ENCODE measurements at regions not wholly inside any gene's neighbourhood (a gene's known extent, or its start where the extent isn't known, plus 50 kb on each side); places are given as distances from the start of the nearest gene placed in this dataset.

- H3K36me3 Mint-ChIP-seq (ENCODE audit: insufficient read depth, unreplicated experiment) = no peaks in the 10 kb centered on the region
- CTCF ChIA-PET = interaction anchor here (0.6 to 3.4 kb wide), 2 partner anchors 10 to 1650 kb away, joined by 3 to 13 read pairs; no protein-coding TSS in a partner anchor
- H3K27ac Mint-ChIP-seq (ENCODE audit: low read depth, unreplicated experiment) = no peak overlapping the region
- no peak overlapping the region for H3K4me3 Mint-ChIP-seq (ENCODE audit: unreplicated experiment)
- no peaks in the 10 kb centered on the region for H3K9me3 Mint-ChIP-seq (ENCODE audit: unreplicated experiment)
- H3K27me3 Mint-ChIP-seq (ENCODE audit: insufficient read depth, unreplicated experiment) = no peaks in the 10 kb centered on the region
- BruUV-seq (replicated peaks) = no TSS peak
- no peaks in the 10 kb centered on the region for H3K4me1 Mint-ChIP-seq (ENCODE audit: insufficient read depth, unreplicated experiment)
- TF ChIP-seq CTCF (IDR thresholded peaks at IDR 0.05; ENCODE audit: unreplicated experiment) = no peak
- DNase-seq (ENCODE audit: unreplicated experiment) = no peak
- intact Hi-C loops (cut with micrococcal nuclease) = no loop called here
- POLR2A ChIA-PET = interaction anchor here (0.6 to 0.7 kb wide), 2 partner anchors 15 to 149 kb away, joined by 3 read pairs; no protein-coding TSS in a partner anchor
These were observed 304.6 kb upstream of the UBE2E2 start for GRCh38 chr3:22898558-22898957.

- intact Hi-C loops (cut with micrococcal nuclease) = no loop called here
- no peak for TF ChIP-seq CTCF (IDR thresholded peaks at IDR 0.05; ENCODE audit: unreplicated experiment)
- Mint-ChIP-seq H3K27me3 (ENCODE audit: insufficient read depth, unreplicated experiment) (no peaks in the 10 kb centered on the region), H3K4me3 (ENCODE audit: unreplicated experiment) (no peak overlapping the region), H3K4me1 (ENCODE audit: insufficient read depth, unreplicated experiment) (no peaks in the 10 kb centered on the region), H3K9me3 (ENCODE audit: unreplicated experiment) (no peaks in the 10 kb centered on the region), H3K27ac (ENCODE audit: low read depth, unreplicated experiment) (no peak overlapping the region), H3K36me3 (ENCODE audit: insufficient read depth, unreplicated experiment) (no peaks in the 10 kb centered on the region)
- ChIA-PET CTCF (interaction anchor here (3.4 kb wide), 1 partner anchor 11 kb away, joined by 13 read pairs; no protein-coding TSS in a partner anchor), POLR2A (no interaction called here)
- no TSS peak for BruUV-seq (replicated peaks)
- DNase-seq (ENCODE audit: unreplicated experiment) = no peak
These were observed 303.7 kb upstream of the UBE2E2 start for GRCh38 chr3:22899441-22899840.

- H3K36me3 Mint-ChIP-seq (ENCODE audit: insufficient read depth, unreplicated experiment) = no peaks in the 10 kb centered on the region
- no peak overlapping the region for H3K27ac Mint-ChIP-seq (ENCODE audit: low read depth, unreplicated experiment)
- peak; percentile 44 for DNase-seq (ENCODE audit: unreplicated experiment)
- no TSS peak for BruUV-seq (replicated peaks)
- CTCF ChIA-PET = interaction anchor here (3.4 kb wide), 1 partner anchor 12 kb away, joined by 13 read pairs; no protein-coding TSS in a partner anchor
- no peaks in the 10 kb centered on the region for H3K4me1 Mint-ChIP-seq (ENCODE audit: insufficient read depth, unreplicated experiment)
- no peak for TF ChIP-seq CTCF (IDR thresholded peaks at IDR 0.05; ENCODE audit: unreplicated experiment)
- H3K4me3 Mint-ChIP-seq (ENCODE audit: unreplicated experiment) = no peak overlapping the region
- no peaks in the 10 kb centered on the region for H3K27me3 Mint-ChIP-seq (ENCODE audit: insufficient read depth, unreplicated experiment)
- no peaks in the 10 kb centered on the region for H3K9me3 Mint-ChIP-seq (ENCODE audit: unreplicated experiment)
- intact Hi-C loops (cut with micrococcal nuclease) = no loop called here
- POLR2A ChIA-PET = no interaction called here
These were observed 302.8 kb upstream of the UBE2E2 start for GRCh38 chr3:22900296-22900695.

GRCh38 chr3:22901684-22902083 lies 301.4 kb upstream of the UBE2E2 start:
- intact Hi-C loops (cut with micrococcal nuclease) = no loop called here
- ChIA-PET CTCF (interaction anchor here (2.1 kb wide), 1 partner anchor 14 kb away, joined by 6 read pairs; no protein-coding TSS in a partner anchor), POLR2A (no interaction called here)
- Mint-ChIP-seq H3K27me3 (ENCODE audit: insufficient read depth, unreplicated experiment) (no peaks in the 10 kb centered on the region), H3K27ac (ENCODE audit: low read depth, unreplicated experiment) (no peak overlapping the region), H3K4me1 (ENCODE audit: insufficient read depth, unreplicated experiment) (no peaks in the 10 kb centered on the region), H3K9me3 (ENCODE audit: unreplicated experiment) (no peaks in the 10 kb centered on the region), H3K36me3 (ENCODE audit: insufficient read depth, unreplicated experiment) (no peaks in the 10 kb centered on the region), H3K4me3 (ENCODE audit: unreplicated experiment) (no peak overlapping the region)
- BruUV-seq (replicated peaks) = no TSS peak
- no peak for TF ChIP-seq CTCF (IDR thresholded peaks at IDR 0.05; ENCODE audit: unreplicated experiment)
- DNase-seq (ENCODE audit: unreplicated experiment) = no peak

Measured in MCF 10A (cell line).